ENCODE measurements at regions not wholly inside any gene's neighbourhood (a gene's known extent, or its start where the extent isn't known, plus 50 kb on each side); places are given as distances from the start of the nearest gene placed in this dataset.

DNA sequence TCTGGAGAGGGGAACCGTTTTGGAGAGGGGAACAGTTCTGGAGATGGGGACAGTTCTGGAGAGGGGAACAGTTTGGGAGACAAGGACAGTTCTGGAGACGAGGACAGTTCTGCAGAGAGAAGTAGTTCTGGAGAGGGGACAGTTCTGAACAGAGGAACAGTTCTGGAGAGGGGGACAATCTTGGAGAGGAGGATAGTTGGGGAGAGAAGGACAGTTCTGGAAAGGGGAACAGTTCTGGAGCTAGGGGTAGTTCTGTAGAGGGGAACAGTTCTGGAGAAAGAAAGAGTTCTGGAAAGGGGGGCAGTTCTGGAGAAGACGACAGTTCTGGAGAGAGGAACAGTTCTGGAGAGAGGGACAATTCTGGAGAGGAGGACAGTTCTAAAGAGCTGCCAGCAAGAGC, 745.9 kb downstream of the GALR1 start:
- no peak overlapping the region for H2AK5ac ChIP-seq (ENCODE audit: low read length, severe bottlenecking)

DNA sequence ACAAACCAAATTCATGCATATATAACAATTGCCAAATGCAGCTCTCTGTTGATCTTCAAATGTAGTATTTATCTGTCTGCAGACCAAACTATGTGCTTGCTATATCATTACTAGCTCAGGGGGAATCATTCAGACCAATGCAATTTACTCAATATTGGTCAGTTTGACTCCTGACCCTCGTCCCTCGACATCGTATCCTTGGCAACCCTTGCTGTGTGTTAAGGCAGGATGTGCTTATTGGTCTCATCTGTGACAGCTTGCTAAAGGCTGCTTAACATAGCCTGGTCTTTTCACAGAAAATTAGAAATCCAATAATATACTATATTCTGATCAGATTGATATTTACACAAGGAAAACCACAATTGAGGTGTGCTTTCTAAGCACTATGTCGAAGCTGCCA, 747.1 kb downstream of the GALR1 start:
- H3K4me1 ChIP-seq (ENCODE audit: control insufficient read depth, insufficient read depth, low read depth, low read length): no peaks in the 10 kb centered on the region
- no peak overlapping the region for H2BK15ac ChIP-seq (ENCODE audit: low read depth, poor library complexity, severe bottlenecking)
- H2BK5ac ChIP-seq (ENCODE audit: low read depth, low read length, poor library complexity, severe bottlenecking): no peak overlapping the region
- H3K27ac ChIP-seq (ENCODE audit: low read length, poor library complexity, severe bottlenecking): no peak overlapping the region
- no peak overlapping the region for H3K14ac ChIP-seq (ENCODE audit: low read length in 2 of 2)
- DNase-seq: no peak
- no peak overlapping the region for H2AK5ac ChIP-seq (ENCODE audit: low read length, severe bottlenecking)
- H4K91ac ChIP-seq (ENCODE audit: low read length): no peak overlapping the region
- H2BK12ac ChIP-seq (ENCODE audit: low read length in 2 of 2): no peak overlapping the region
- H2AFZ ChIP-seq (ENCODE audit: low read depth, low read length): no peak overlapping the region
- peaks cover 18% of the 10 kb centered on the region for H3K9me3 ChIP-seq (ENCODE audit: control insufficient read depth, low read length)
- H3K79me1 ChIP-seq (replicated peaks; ENCODE audit: low read length, poor library complexity, severe bottlenecking): no peaks in the 10 kb centered on the region
- H3K4me3 ChIP-seq (ENCODE audit: insufficient read depth in 1 of 2, low read depth in 1 of 2, low read length in 2 of 2): no peak overlapping the region
- H3K23ac ChIP-seq (ENCODE audit: low read length in 2 of 2): no peak overlapping the region
- 58% methylated on average over 1 of the region's 4 CpGs for WGBS
- no peak overlapping the region for H4K8ac ChIP-seq (ENCODE audit: low read length)
- no peaks in the 10 kb centered on the region for H3K27me3 ChIP-seq (ENCODE audit: control insufficient read depth in 1 of 2, insufficient read depth in 1 of 2, low read length in 2 of 2)
- H3K18ac ChIP-seq (ENCODE audit: low read depth in 1 of 2, low read length in 2 of 2): no peak overlapping the region
- no peak overlapping the region for H2BK120ac ChIP-seq (ENCODE audit: low read depth, low read length)
- H3K4ac ChIP-seq (ENCODE audit: low read depth in 1 of 2, low read length in 2 of 2): no peak overlapping the region
- H3K36me3 ChIP-seq (ENCODE audit: control insufficient read depth in 1 of 2, insufficient read depth in 2 of 2, low read depth in 1 of 2, low read length in 2 of 2): no peaks in the 10 kb centered on the region
- H3K9ac ChIP-seq (ENCODE audit: low read length): no peak overlapping the region
- no peak overlapping the region for H3K4me2 ChIP-seq (ENCODE audit: low read length, poor library complexity, severe bottlenecking)

More for the DNA sequence above, 745.9 kb downstream of the GALR1 start:
- H3K4me2 ChIP-seq (ENCODE audit: low read length, poor library complexity, severe bottlenecking): no peak overlapping the region
- no peak overlapping the region for H3K23ac ChIP-seq (ENCODE audit: low read length in 2 of 2)
- H2BK12ac ChIP-seq (ENCODE audit: low read length in 2 of 2): no peak overlapping the region
- H4K91ac ChIP-seq (ENCODE audit: low read length): no peak overlapping the region
- no peak overlapping the region for H3K14ac ChIP-seq (ENCODE audit: low read length in 2 of 2)
- no peaks in the 10 kb centered on the region for H3K36me3 ChIP-seq (ENCODE audit: control insufficient read depth in 1 of 2, insufficient read depth in 2 of 2, low read depth in 1 of 2, low read length in 2 of 2)
- WGBS: 49% methylated on average over 3 of the region's 3 CpGs
- no peak overlapping the region for H2AFZ ChIP-seq (ENCODE audit: low read depth, low read length)
- H3K27me3 ChIP-seq (ENCODE audit: control insufficient read depth in 1 of 2, insufficient read depth in 1 of 2, low read length in 2 of 2): no peaks in the 10 kb centered on the region
- H3K27ac ChIP-seq (ENCODE audit: low read length, poor library complexity, severe bottlenecking): no peak overlapping the region
- no peaks in the 10 kb centered on the region for H3K79me1 ChIP-seq (replicated peaks; ENCODE audit: low read length, poor library complexity, severe bottlenecking)
- DNase-seq: no peak
- no peak overlapping the region for H3K18ac ChIP-seq (ENCODE audit: low read depth in 1 of 2, low read length in 2 of 2)
- H3K4ac ChIP-seq (ENCODE audit: low read depth in 1 of 2, low read length in 2 of 2): no peak overlapping the region
- H3K9me3 ChIP-seq (ENCODE audit: control insufficient read depth, low read length): peaks cover 18% of the 10 kb centered on the region
- no peak overlapping the region for H3K4me3 ChIP-seq (ENCODE audit: insufficient read depth in 1 of 2, low read depth in 1 of 2, low read length in 2 of 2)
- H4K8ac ChIP-seq (ENCODE audit: low read length): no peak overlapping the region
- no peak overlapping the region for H2BK120ac ChIP-seq (ENCODE audit: low read depth, low read length)
- no peak overlapping the region for H2BK5ac ChIP-seq (ENCODE audit: low read depth, low read length, poor library complexity, severe bottlenecking)
- H3K9ac ChIP-seq (ENCODE audit: low read length): no peak overlapping the region
- H2BK15ac ChIP-seq (ENCODE audit: low read depth, poor library complexity, severe bottlenecking): no peak overlapping the region
- H3K4me1 ChIP-seq (ENCODE audit: control insufficient read depth, insufficient read depth, low read depth, low read length): no peaks in the 10 kb centered on the region

DNA sequence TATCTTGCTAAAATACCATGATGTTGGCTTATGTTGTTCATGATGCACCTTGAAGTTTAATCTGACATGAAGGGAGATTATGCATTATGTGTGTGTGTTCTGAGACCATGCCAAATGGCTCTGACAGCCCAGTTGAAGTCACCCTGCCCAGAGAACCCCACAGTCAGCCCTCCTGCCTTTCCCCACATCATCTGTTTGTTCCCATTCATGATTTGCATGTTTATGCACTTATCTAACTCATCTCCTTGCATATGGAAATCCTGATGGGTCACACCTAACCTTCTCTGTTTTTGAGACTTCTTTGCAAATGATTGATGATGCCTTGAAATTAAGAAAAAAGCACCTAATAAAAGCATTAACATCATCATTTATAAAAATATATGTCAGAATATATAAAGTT, 752.2 kb downstream of the GALR1 start:
- no peak overlapping the region for H3K4ac ChIP-seq (ENCODE audit: low read depth in 1 of 2, low read length in 2 of 2)
- no peak overlapping the region for H3K9ac ChIP-seq (ENCODE audit: low read length)
- no peak overlapping the region for H2BK12ac ChIP-seq (ENCODE audit: low read length in 2 of 2)
- no peaks in the 10 kb centered on the region for H3K36me3 ChIP-seq (ENCODE audit: control insufficient read depth in 1 of 2, insufficient read depth in 2 of 2, low read depth in 1 of 2, low read length in 2 of 2)
- no peak overlapping the region for H3K4me2 ChIP-seq (ENCODE audit: low read length, poor library complexity, severe bottlenecking)
- no peak overlapping the region for H4K8ac ChIP-seq (ENCODE audit: low read length)
- H2AK5ac ChIP-seq (ENCODE audit: low read length, severe bottlenecking): no peak overlapping the region
- no peaks in the 10 kb centered on the region for H3K27me3 ChIP-seq (ENCODE audit: control insufficient read depth in 1 of 2, insufficient read depth in 1 of 2, low read length in 2 of 2)
- H3K9me3 ChIP-seq (ENCODE audit: control insufficient read depth, low read length): peaks cover 9% of the 10 kb centered on the region
- H3K79me1 ChIP-seq (replicated peaks; ENCODE audit: low read length, poor library complexity, severe bottlenecking): no peaks in the 10 kb centered on the region
- H3K18ac ChIP-seq (ENCODE audit: low read depth in 1 of 2, low read length in 2 of 2): no peak overlapping the region
- H3K14ac ChIP-seq (ENCODE audit: low read length in 2 of 2): no peak overlapping the region
- no peak overlapping the region for H2AFZ ChIP-seq (ENCODE audit: low read depth, low read length)
- H2BK120ac ChIP-seq (ENCODE audit: low read depth, low read length): no peak overlapping the region
- H3K27ac ChIP-seq (ENCODE audit: low read length, poor library complexity, severe bottlenecking): no peak overlapping the region
- no peak overlapping the region for H2BK5ac ChIP-seq (ENCODE audit: low read depth, low read length, poor library complexity, severe bottlenecking)
- no peak overlapping the region for H3K4me3 ChIP-seq (ENCODE audit: insufficient read depth in 1 of 2, low read depth in 1 of 2, low read length in 2 of 2)
- no peak overlapping the region for H3K23ac ChIP-seq (ENCODE audit: low read length in 2 of 2)
- no peaks in the 10 kb centered on the region for H3K4me1 ChIP-seq (ENCODE audit: control insufficient read depth, insufficient read depth, low read depth, low read length)
- DNase-seq: no peak
- H2BK15ac ChIP-seq (ENCODE audit: low read depth, poor library complexity, severe bottlenecking): no peak overlapping the region
- no peak overlapping the region for H4K91ac ChIP-seq (ENCODE audit: low read length)

DNA sequence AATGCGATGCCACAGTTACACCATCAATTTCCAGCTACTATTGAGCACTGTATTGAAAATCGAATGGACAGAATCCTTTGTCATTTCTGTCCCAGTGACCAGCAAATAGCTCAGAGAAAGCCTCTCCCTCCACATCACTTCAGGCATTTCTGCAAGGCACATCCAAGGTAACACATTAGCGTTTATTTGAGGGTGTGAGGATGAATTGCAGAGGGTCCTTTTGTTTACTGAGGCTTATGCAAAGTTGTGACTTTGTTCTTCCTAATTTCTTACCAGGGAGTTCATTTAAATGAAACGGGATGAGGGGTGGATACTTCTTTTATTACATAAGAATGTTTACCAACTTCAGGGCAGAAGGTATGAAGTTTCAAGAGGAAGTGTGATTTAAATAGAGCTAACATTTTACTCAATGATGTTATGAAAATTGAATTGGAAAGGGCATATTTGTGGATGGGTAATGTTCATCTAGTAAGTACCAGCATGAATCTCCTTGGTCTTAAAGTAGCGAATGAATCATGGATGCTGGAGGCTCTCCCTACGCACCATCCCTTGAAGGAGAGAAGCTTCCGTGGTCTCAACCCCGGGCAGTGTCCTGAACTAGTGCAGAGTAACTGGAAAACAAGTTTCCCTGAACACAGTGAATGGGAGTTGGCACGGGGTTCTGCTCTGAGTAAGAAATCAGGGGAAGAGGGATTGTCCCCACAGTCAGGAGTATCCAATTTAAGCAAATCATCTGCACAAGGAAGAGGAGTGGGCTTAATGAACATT, 756.5 kb downstream of the GALR1 start:
- H3K4me1 ChIP-seq (ENCODE audit: control insufficient read depth, insufficient read depth, low read depth, low read length): no peaks in the 10 kb centered on the region
- no peak overlapping the region for H3K27ac ChIP-seq (ENCODE audit: low read length, poor library complexity, severe bottlenecking)
- peaks cover 10% of the 10 kb centered on the region for H3K9me3 ChIP-seq (ENCODE audit: control insufficient read depth, low read length)
- no peak overlapping the region for H2BK120ac ChIP-seq (ENCODE audit: low read depth, low read length)
- no peak overlapping the region for H2BK5ac ChIP-seq (ENCODE audit: low read depth, low read length, poor library complexity, severe bottlenecking)
- no peak overlapping the region for H3K14ac ChIP-seq (ENCODE audit: low read length in 2 of 2)
- no peak overlapping the region for H3K4me3 ChIP-seq (ENCODE audit: insufficient read depth in 1 of 2, low read depth in 1 of 2, low read length in 2 of 2)
- no peak overlapping the region for H2BK12ac ChIP-seq (ENCODE audit: low read length in 2 of 2)
- H3K4me2 ChIP-seq (ENCODE audit: low read length, poor library complexity, severe bottlenecking): no peak overlapping the region
- WGBS: 26% methylated on average over 8 of the region's 9 CpGs
- no peak for DNase-seq
- no peak overlapping the region for H4K8ac ChIP-seq (ENCODE audit: low read length)
- H3K9ac ChIP-seq (ENCODE audit: low read length): no peak overlapping the region
- no peak overlapping the region for H2AFZ ChIP-seq (ENCODE audit: low read depth, low read length)
- H3K4ac ChIP-seq (ENCODE audit: low read depth in 1 of 2, low read length in 2 of 2): no peak overlapping the region
- H3K27me3 ChIP-seq (ENCODE audit: control insufficient read depth in 1 of 2, insufficient read depth in 1 of 2, low read length in 2 of 2): no peaks in the 10 kb centered on the region
- no peak overlapping the region for H4K91ac ChIP-seq (ENCODE audit: low read length)
- no peaks in the 10 kb centered on the region for H3K79me1 ChIP-seq (replicated peaks; ENCODE audit: low read length, poor library complexity, severe bottlenecking)
- H3K18ac ChIP-seq (ENCODE audit: low read depth in 1 of 2, low read length in 2 of 2): no peak overlapping the region
- H3K23ac ChIP-seq (ENCODE audit: low read length in 2 of 2): no peak overlapping the region
- no peak overlapping the region for H2BK15ac ChIP-seq (ENCODE audit: low read depth, poor library complexity, severe bottlenecking)
- H3K36me3 ChIP-seq (ENCODE audit: control insufficient read depth in 1 of 2, insufficient read depth in 2 of 2, low read depth in 1 of 2, low read length in 2 of 2): no peaks in the 10 kb centered on the region
- no peak overlapping the region for H2AK5ac ChIP-seq (ENCODE audit: low read length, severe bottlenecking)

All from mesenchymal stem cell (in vitro differentiated cells and primary cell).